ENCODE measurements at regions not wholly inside any gene's neighbourhood (a gene's known extent, or its start where the extent isn't known, plus 50 kb on each side); places are given as distances from the start of the nearest gene placed in this dataset.
A peak's percentile ranks its signal among the peaks of the same experiment; 100 is the strongest.

GRCh38 chr2:18198677-18199076 is 320.2 kb downstream of the KCNS3 start:
- DNase-seq (ENCODE audit: low read depth in 2 of 2) = no peak

- no peak for DNase-seq (ENCODE audit: low read depth in 2 of 2)
Observed at GRCh38 chr2:18194161-18194560, 315.7 kb downstream of the KCNS3 start.

GRCh38 chr2:18186816-18187613 is 308.5 kb downstream of the KCNS3 start:
- DNase-seq (ENCODE audit: low read depth in 2 of 2) = no peak

GRCh38 chr2:18182861-18183260 is 304.4 kb downstream of the KCNS3 start:
- no peak for DNase-seq (ENCODE audit: low read depth in 2 of 2)

GRCh38 chr2:18180912-18181311 is 302.4 kb downstream of the KCNS3 start:
- DNase-seq (ENCODE audit: low read depth in 2 of 2) = no peak

GRCh38 chr2:18180031-18180610 is 301.7 kb downstream of the KCNS3 start:
- DNase-seq (ENCODE audit: low read depth in 2 of 2) = no peak

GRCh38 chr2:18178736-18179349 is 300.4 kb downstream of the KCNS3 start:
- DNase-seq (ENCODE audit: low read depth in 2 of 2) = peak; percentile 57 to 62

GRCh38 chr2:18176679-18177215 is 298.3 kb downstream of the KCNS3 start:
- no peak for DNase-seq (ENCODE audit: low read depth in 2 of 2)

- DNase-seq (ENCODE audit: low read depth in 2 of 2) = no peak
Observed at GRCh38 chr2:18172607-18173006, 294.1 kb downstream of the KCNS3 start.

GRCh38 chr2:18171191-18172139 is 293.0 kb downstream of the KCNS3 start:
- peak in 1 of 2 donors; percentile 36 for DNase-seq (ENCODE audit: low read depth in 2 of 2)

- DNase-seq (ENCODE audit: low read depth in 2 of 2) = no peak
Observed at GRCh38 chr2:18170642-18171041, 292.2 kb downstream of the KCNS3 start.

GRCh38 chr2:18169893-18170175 is 291.4 kb downstream of the KCNS3 start:
- no peak for DNase-seq (ENCODE audit: low read depth in 2 of 2)

- DNase-seq (ENCODE audit: low read depth in 2 of 2) = no peak
Observed at GRCh38 chr2:18169121-18169892, 290.8 kb downstream of the KCNS3 start.

GRCh38 chr2:18167871-18168270 is 289.4 kb downstream of the KCNS3 start:
- no peak for DNase-seq (ENCODE audit: low read depth in 2 of 2)

GRCh38 chr2:18161681-18162080 is 283.2 kb downstream of the KCNS3 start:
- DNase-seq (ENCODE audit: low read depth in 2 of 2) = no peak

- no peak for DNase-seq (ENCODE audit: low read depth in 2 of 2)
Observed at GRCh38 chr2:18159896-18160295, 281.4 kb downstream of the KCNS3 start.

- DNase-seq (ENCODE audit: low read depth in 2 of 2) = no peak
Observed at GRCh38 chr2:18156421-18156820, 278.0 kb downstream of the KCNS3 start.

- no peak for DNase-seq (ENCODE audit: low read depth in 2 of 2)
Observed at GRCh38 chr2:18156002-18156401, 277.5 kb downstream of the KCNS3 start.

GRCh38 chr2:18154812-18155211 is 276.3 kb downstream of the KCNS3 start:
- DNase-seq (ENCODE audit: low read depth in 2 of 2) = no peak

GRCh38 chr2:18154259-18154658 is 275.8 kb downstream of the KCNS3 start:
- DNase-seq (ENCODE audit: low read depth in 2 of 2) = no peak

GRCh38 chr2:18153741-18154140 is 275.3 kb downstream of the KCNS3 start:
- DNase-seq (ENCODE audit: low read depth in 2 of 2) = no peak
